DOHH2 (cell line): ENCODE measurements at regions not wholly inside any gene's neighbourhood (a gene's known extent, or its start where the extent isn't known, plus 50 kb on each side); places are given as distances from the start of the nearest gene placed in this dataset.

Experiments
- H3F3A ChIP-seq: fragments of 200-600 bp; sonication (generic), shearing (Covaris generic); 2 replicates; pipeline ENCODE4 v1.6.0; 2016; ENCODE audit warnings: antibody characterized with exemption, mild to moderate bottlenecking; ENCODE audit not compliant: control insufficient read depth, insufficient read depth
- H3K27ac ChIP-seq: fragments of 200-600 bp; sonication (generic); 2 replicates; pipeline ENCODE4 v1.5.1; 2014; ENCODE audit warnings: low read depth, mild to moderate bottlenecking, low read length, moderate library complexity
- H3K27me3 ChIP-seq: fragments of 200-600 bp; sonication (generic); 2 replicates; pipeline ENCODE4 v1.6.1; 2014; ENCODE audit warnings: mild to moderate bottlenecking, low read length, mixed read lengths; ENCODE audit not compliant: control insufficient read depth
- H3K36me3 ChIP-seq: fragments of 200-600 bp; sonication (generic); 2 replicates; pipeline ENCODE4 v1.6.1; 2014; ENCODE audit warnings: mild to moderate bottlenecking, low read length, moderate library complexity, mixed read lengths; ENCODE audit not compliant: control insufficient read depth
- H3K4me1 ChIP-seq: fragments of 200-600 bp; sonication (generic); 2 replicates; pipeline ENCODE4 v1.6.1; 2014; ENCODE audit warnings: mild to moderate bottlenecking, low read length, mixed read lengths; ENCODE audit not compliant: control insufficient read depth
- H3K4me2 ChIP-seq: fragments of 200-600 bp; sonication (generic); 2 replicates; pipeline ENCODE4 v1.6.0; 2014; ENCODE audit warnings: mild to moderate bottlenecking, low read length, moderate library complexity
- H3K4me3 ChIP-seq: fragments of 200-600 bp; sonication (generic); 2 replicates; pipeline ENCODE4 v1.5.1; 2014; ENCODE audit warnings: mild to moderate bottlenecking, low read length, mixed read lengths
- H3K79me2 ChIP-seq: fragments of 200-600 bp; sonication (generic); 2 replicates; pipeline ENCODE4 v1.6.1; 2014; ENCODE audit warnings: mild to moderate bottlenecking, low read length, mixed read lengths; ENCODE audit not compliant: control insufficient read depth
- H3K9me2 ChIP-seq: fragments of 200-600 bp; sonication (generic); replicated peaks from 2 replicates; pipeline ENCODE4 v1.6.1; 2014; ENCODE audit warnings: mild to moderate bottlenecking, low read length, mixed read lengths; ENCODE audit not compliant: control insufficient read depth
- H3K9me3 ChIP-seq: fragments of 200-600 bp; sonication (generic); 2 replicates; pipeline ENCODE4 v1.6.1; 2014; ENCODE audit warnings: antibody characterized with exemption, low read length, mixed read lengths; ENCODE audit not compliant: control insufficient read depth, insufficient read depth
- H4K20me1 ChIP-seq: fragments of 200-600 bp; sonication (generic); 2 replicates; pipeline ENCODE4 v1.6.0; 2014; ENCODE audit warnings: low read depth, mild to moderate bottlenecking, antibody characterized with exemption, low read length, moderate library complexity; ENCODE audit not compliant: control insufficient read depth, insufficient read depth
- CTCF ChIP-seq: fragments of 200-600 bp; sonication (generic); IDR thresholded peaks from one replicate; pipeline ENCODE4 v1.5.1; 2014; ENCODE audit warnings: antibody characterized with exemption, mild to moderate bottlenecking, low read depth, low read length; ENCODE audit not compliant: poor library complexity, severe bottlenecking
- EZH2phosphoT487 ChIP-seq: fragments of 200-600 bp; sonication (generic); IDR thresholded peaks from 2 replicates; pipeline ENCODE4 v1.6.1; 2017; ENCODE audit warnings: borderline replicate concordance, mild to moderate bottlenecking, antibody characterized with exemption, low read length, moderate library complexity, mixed read lengths

- H3K36me3 ChIP-seq = no peaks in the 10 kb centered on the region
- H3K27ac ChIP-seq = no peak overlapping the region
- no peak overlapping the region for H3K4me3 ChIP-seq
- H4K20me1 ChIP-seq = no peaks in the 10 kb centered on the region
- H3K79me2 ChIP-seq = no peaks in the 10 kb centered on the region
- no peaks in the 10 kb centered on the region for H3K9me2 ChIP-seq
- H3K9me3 ChIP-seq = no peaks in the 10 kb centered on the region
- no peaks in the 10 kb centered on the region for H3K27me3 ChIP-seq
- no peak overlapping the region for H3K4me2 ChIP-seq
- no peaks in the 10 kb centered on the region for H3F3A ChIP-seq
- H3K4me1 ChIP-seq = no peaks in the 10 kb centered on the region
- TF ChIP-seq EZH2phosphoT487 = no peak
- no peak for TF ChIP-seq CTCF
Measured at GRCh38 chr10:107749235-107749634, 584.7 kb upstream of the SORCS1 start.

GRCh38 chr10:107747851-107748250 lies 583.3 kb upstream of the SORCS1 start:
- Histone ChIP-seq H3K27me3 (no peaks in the 10 kb centered on the region), H3K9me3 (no peaks in the 10 kb centered on the region), H3K36me3 (no peaks in the 10 kb centered on the region), H3K27ac (no peak overlapping the region), H3K4me2 (no peak overlapping the region), H3K4me3 (no peak overlapping the region), H3K4me1 (no peaks in the 10 kb centered on the region), H4K20me1 (no peaks in the 10 kb centered on the region), H3F3A (no peaks in the 10 kb centered on the region), H3K9me2 (no peaks in the 10 kb centered on the region), H3K79me2 (no peaks in the 10 kb centered on the region)
- TF ChIP-seq EZH2phosphoT487 (no peak), CTCF (no peak)

- no peak overlapping the region for H3K4me2 ChIP-seq
- no peak for TF ChIP-seq EZH2phosphoT487
- no peaks in the 10 kb centered on the region for H3K4me1 ChIP-seq
- no peak overlapping the region for H3K4me3 ChIP-seq
- H3K27ac ChIP-seq = no peak overlapping the region
- H3K36me3 ChIP-seq = no peaks in the 10 kb centered on the region
- no peaks in the 10 kb centered on the region for H4K20me1 ChIP-seq
- no peaks in the 10 kb centered on the region for H3K9me2 ChIP-seq
- H3K27me3 ChIP-seq = no peaks in the 10 kb centered on the region
- H3K79me2 ChIP-seq = no peaks in the 10 kb centered on the region
- no peaks in the 10 kb centered on the region for H3K9me3 ChIP-seq
- H3F3A ChIP-seq = no peaks in the 10 kb centered on the region
Measured at GRCh38 chr10:107741971-107742370, 577.5 kb upstream of the SORCS1 start.

- H3K4me1 ChIP-seq = no peaks in the 10 kb centered on the region
- no peaks in the 10 kb centered on the region for H3K9me2 ChIP-seq
- no peak for TF ChIP-seq EZH2phosphoT487
- TF ChIP-seq CTCF = no peak
- H3K9me3 ChIP-seq = no peaks in the 10 kb centered on the region
- H3K4me3 ChIP-seq = no peak overlapping the region
- no peaks in the 10 kb centered on the region for H4K20me1 ChIP-seq
- no peaks in the 10 kb centered on the region for H3K36me3 ChIP-seq
- H3K27me3 ChIP-seq = no peaks in the 10 kb centered on the region
- no peaks in the 10 kb centered on the region for H3F3A ChIP-seq
- no peak overlapping the region for H3K27ac ChIP-seq
- H3K79me2 ChIP-seq = no peaks in the 10 kb centered on the region
- H3K4me2 ChIP-seq = no peak overlapping the region
Measured at GRCh38 chr10:107740962-107741690, 576.6 kb upstream of the SORCS1 start.
